GM12865 (cell line): ENCODE measurements at regions not wholly inside any gene's neighbourhood (a gene's known extent, or its start where the extent isn't known, plus 50 kb on each side); places are given as distances from the start of the nearest gene placed in this dataset.

Experiments
- DNase-seq: peaks from one replicate; pipeline ENCODE4 v3.0.0; 2010; ENCODE audit warnings: low read depth
- H3K4me3 ChIP-seq: 2 replicates; pipeline ENCODE4 v1.5.1; 2011; ENCODE audit warnings: mild to moderate bottlenecking, low read depth, low read length, control low read depth
- TF ChIP-seq, protein P1 (sequence below): IDR thresholded peaks from 2 replicates; pipeline ENCODE4 v1.5.1; 2011; ENCODE audit warnings: low read length, control low read depth, low read depth, inconsistent platforms; ENCODE audit not compliant: insufficient read depth; ENCODE audit errors: missing control alignments

- TF ChIP-seq, protein P1, sequence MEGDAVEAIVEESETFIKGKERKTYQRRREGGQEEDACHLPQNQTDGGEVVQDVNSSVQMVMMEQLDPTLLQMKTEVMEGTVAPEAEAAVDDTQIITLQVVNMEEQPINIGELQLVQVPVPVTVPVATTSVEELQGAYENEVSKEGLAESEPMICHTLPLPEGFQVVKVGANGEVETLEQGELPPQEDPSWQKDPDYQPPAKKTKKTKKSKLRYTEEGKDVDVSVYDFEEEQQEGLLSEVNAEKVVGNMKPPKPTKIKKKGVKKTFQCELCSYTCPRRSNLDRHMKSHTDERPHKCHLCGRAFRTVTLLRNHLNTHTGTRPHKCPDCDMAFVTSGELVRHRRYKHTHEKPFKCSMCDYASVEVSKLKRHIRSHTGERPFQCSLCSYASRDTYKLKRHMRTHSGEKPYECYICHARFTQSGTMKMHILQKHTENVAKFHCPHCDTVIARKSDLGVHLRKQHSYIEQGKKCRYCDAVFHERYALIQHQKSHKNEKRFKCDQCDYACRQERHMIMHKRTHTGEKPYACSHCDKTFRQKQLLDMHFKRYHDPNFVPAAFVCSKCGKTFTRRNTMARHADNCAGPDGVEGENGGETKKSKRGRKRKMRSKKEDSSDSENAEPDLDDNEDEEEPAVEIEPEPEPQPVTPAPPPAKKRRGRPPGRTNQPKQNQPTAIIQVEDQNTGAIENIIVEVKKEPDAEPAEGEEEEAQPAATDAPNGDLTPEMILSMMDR = no peak
- no peak overlapping the region for H3K4me3 ChIP-seq
- no peak for DNase-seq
Measured at GRCh38 chr3:80554304-80554703, 786.5 kb upstream of the ROBO1 start.

- no peak overlapping the region for H3K4me3 ChIP-seq
- DNase-seq = no peak
- TF ChIP-seq, protein P1 = no peak
Measured at GRCh38 chr3:80553211-80553610, 785.4 kb upstream of the ROBO1 start.

DNA sequence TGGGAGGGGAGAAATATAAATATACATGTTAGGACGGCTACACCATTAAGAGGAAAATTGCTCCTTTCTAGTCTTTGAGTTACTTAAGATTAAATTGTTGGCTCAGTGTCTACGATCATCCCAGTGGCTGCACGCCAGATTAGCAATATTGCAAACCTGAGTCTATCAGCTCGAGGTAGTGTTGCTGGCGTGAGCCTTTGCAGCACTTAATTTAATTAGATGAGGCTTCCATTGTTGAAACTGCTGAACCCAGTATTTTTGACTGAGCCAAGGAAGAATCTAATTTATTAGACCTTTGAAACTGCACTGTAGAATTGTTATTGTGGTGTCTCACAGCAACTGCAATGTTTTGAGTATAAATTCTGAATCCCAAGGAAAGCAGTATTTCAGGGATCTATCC, 782.4 kb upstream of the ROBO1 start:
- DNase-seq = no peak
- H3K4me3 ChIP-seq = no peak overlapping the region
- TF ChIP-seq, protein P1 = no peak

DNA sequence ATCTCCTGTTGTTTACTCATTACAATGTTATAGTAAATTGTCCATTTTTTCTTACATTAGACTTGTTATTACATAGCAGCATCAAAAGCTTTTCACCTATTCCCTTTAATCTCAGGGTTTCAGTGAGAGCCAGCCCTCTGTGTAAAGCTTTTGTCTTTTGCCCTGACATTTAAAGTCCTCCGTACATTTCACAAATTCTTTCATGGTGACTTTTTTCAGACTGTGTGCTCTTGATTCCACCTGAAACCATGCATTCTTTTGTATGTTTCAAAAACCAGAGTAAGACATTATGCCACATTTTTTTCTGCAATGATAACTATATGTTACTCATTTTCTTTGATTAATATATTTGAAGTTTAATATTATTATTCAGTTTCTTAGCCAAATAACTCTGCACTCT, 781.4 kb upstream of the ROBO1 start:
- TF ChIP-seq, protein P1 = no peak
- no peak for DNase-seq
- no peak overlapping the region for H3K4me3 ChIP-seq

- no peak overlapping the region for H3K4me3 ChIP-seq
- TF ChIP-seq, protein P1 = no peak
- DNase-seq = no peak
Measured at GRCh38 chr3:80543154-80543553, 775.4 kb upstream of the ROBO1 start.

DNA sequence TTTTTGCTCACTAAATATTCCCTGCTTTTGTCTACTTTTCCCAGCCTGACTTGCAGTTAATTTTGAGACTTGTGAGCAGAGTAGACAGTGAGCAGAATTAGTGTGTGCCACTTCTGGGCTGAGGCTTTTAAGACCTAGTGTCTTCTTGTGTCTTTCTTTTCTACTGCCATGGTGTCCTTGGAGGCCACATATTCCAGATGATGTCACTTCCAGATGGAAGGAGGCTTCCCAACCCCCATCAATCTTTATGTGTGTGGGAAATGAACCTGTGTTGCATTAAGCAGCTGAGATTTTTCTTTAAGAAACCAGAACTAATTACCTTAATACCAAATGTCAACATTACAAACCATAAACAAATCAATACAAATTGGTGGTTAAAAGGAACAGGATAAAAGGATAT, 774.7 kb upstream of the ROBO1 start:
- DNase-seq = no peak
- no peak overlapping the region for H3K4me3 ChIP-seq
- TF ChIP-seq, protein P1 = no peak

- TF ChIP-seq, protein P1 = no peak
- H3K4me3 ChIP-seq = no peak overlapping the region
- DNase-seq = no peak
Measured at GRCh38 chr3:80537680-80538079, 769.9 kb upstream of the ROBO1 start.
